NCI-H345 treated with DMSO at 0.1 percent for 48 hours (cell line): ENCODE measurements at regions not wholly inside any gene's neighbourhood (a gene's known extent, or its start where the extent isn't known, plus 50 kb on each side); places are given as distances from the start of the nearest gene placed in this dataset.
"Not testable (repeated sequence)": the region's sequence is repeated elsewhere in the genome, so short reads cannot be mapped to it uniquely, and the experiment has no call there.

Source experiments
- DNase-seq: peaks from one replicate; lab custom pipeline; 2025; ENCODE audit not compliant: unreplicated experiment; lab: John Stamatoyannopoulos, UW

DNA sequence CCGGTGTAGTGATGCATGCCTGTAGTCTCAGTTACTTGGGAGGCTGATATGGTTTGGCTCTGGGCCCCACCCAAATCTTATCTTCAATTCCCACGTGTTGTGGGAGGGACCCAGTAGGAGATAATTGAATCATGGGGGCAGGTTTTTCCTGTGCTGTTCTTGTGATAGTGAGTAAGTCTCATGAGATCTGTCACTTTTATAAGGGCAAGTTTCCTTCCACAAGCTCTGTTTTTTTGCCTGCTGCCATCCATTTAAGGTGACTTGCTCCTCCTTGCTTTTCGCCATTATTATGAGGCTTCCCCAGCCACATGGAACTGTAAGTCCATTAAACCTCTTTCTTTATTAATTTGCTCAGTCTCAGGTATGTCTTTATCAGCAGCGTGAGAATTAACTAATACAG is 566.7 kb upstream of the NECTIN3 start:
- no peak for DNase-seq

DNA sequence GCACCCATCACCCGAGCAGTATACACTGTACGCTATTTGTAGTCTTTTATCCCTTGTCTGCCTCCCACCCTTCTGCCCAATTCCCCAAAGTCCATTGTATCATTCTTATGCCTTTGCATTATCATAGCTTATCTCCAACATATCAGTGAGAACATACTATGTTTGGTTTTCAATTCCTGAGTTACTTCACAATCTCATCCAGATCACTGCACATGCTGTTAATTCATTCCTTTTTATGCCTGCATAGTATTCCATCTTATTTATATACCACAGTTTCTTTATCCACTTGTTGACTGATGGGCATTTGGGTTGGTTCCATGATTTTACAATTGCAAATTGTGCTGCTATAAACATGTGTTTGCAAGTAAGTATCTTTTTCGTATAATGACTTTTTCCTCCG is 564.7 kb upstream of the NECTIN3 start:
- no peak for DNase-seq

DNA sequence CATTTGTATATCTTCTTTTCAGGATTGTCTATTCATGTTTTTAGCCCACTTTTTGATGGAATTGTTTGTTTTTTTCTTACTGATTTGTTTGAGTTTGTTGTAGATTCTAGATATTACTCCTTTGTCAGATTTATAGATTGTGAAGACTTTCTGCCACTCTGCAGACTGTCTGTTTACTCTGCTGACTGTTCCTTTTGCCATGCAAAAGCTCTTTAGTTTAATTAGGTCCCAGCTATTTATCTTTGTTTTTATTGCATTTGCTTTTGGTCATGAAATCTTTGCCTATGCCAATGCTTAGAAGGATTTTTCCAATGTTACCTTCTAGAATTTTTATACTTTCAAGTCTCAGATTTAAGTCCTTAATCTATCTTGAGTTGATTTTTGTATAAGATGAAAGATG is 564.0 kb upstream of the NECTIN3 start:
- not testable (repeated sequence) for DNase-seq

DNA sequence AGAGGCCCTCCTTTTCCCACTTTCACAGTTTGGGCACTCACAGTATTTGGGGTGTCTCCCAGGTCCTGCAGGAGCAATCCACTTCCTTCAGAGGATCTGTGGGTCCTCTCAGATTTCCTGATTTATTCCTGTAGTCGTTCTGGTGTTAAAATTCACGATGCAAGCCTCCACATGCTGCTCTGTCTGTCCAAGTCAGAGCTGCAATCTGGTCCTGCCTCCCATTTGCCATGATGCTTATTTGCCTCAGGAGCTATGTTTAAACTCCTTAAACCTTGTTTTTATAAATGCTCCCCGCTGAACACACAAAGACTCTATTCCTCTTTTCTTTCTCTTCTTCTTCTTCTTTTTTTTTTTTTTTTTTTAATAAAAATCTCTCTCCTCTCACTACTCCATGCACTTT is 558.7 kb upstream of the NECTIN3 start:
- DNase-seq, result no peak

DNA sequence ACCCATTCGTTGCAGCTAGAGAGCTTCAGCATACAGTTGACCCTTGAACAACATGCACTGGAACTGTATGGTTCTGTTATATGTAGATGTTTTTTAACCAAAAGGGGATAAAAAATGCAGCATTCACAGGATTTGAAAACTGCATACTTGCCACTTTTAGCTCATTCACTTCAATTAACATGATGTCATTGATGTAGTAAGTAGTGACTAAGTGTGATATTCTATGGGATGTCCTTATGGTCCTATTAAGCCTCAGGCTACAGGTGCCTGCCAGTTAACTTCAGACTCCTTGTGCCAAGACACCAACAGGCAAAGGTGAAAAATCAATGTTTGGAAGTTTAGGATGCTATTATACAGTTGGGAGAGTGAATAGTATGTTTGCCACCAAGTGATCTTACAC is 553.6 kb upstream of the NECTIN3 start:
- DNase-seq, result no peak

DNA sequence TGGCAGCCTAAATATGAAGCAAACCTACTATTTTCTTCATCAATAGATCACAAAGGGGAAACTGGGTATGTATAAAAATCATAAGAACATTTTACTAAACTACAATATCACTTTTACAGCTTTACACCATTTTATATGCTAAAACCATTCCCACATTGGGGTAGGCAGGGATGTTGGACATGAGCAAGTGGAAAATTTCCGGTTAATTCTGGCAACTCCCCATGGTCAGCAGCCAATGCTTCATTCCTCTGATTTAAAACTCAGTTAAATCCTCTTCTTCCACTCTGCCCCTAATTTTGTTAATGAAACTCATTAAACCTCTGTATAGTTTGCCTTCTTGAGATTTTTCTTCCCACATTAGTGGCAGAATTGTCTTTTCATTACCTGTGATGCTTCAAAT is 552.5 kb upstream of the NECTIN3 start:
- no peak for DNase-seq

DNA sequence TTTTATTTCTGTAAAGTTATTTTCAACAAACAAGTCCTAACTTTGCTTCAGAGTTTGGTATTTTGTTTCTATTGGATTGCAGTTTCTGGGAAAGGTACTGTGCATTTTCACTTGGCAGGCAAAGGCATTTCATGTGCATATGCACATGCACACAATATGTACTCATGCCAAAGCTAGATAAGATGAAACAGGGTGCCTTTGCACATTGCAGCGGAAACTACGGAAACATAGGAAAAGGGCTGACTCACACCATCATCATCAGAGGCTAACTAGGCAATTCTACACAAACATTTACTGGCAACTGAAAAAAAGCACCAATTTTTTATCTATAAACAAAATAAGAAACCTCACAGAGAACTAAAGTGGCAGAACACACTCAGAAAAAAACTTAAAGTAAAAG is 550.6 kb upstream of the NECTIN3 start:
- DNase-seq, result no peak

DNA sequence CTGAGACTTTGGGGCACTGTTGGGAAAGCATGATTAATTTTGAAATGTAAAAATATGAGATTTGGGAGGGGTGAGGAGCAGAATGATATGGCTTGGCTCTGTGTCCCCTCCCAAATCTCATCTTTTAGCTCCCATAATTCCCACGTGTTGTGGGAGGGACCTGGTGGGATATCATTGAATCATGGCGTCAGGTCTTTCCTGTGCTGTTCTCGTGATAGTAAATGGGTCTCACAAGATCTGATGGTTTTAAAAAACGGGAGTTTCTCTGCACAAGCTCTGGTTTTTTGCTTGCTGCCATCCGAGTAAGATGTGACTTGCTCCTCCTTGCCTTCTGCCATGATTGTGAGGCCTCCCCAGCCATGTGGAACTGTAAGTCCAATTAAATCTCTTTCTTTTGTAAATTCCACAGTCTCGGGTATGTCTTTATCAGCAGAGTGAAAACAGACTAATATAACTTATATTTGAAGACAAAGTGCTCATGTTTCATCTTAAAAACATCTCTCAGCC is 546.0 kb upstream of the NECTIN3 start:
- not testable (repeated sequence) for DNase-seq

DNA sequence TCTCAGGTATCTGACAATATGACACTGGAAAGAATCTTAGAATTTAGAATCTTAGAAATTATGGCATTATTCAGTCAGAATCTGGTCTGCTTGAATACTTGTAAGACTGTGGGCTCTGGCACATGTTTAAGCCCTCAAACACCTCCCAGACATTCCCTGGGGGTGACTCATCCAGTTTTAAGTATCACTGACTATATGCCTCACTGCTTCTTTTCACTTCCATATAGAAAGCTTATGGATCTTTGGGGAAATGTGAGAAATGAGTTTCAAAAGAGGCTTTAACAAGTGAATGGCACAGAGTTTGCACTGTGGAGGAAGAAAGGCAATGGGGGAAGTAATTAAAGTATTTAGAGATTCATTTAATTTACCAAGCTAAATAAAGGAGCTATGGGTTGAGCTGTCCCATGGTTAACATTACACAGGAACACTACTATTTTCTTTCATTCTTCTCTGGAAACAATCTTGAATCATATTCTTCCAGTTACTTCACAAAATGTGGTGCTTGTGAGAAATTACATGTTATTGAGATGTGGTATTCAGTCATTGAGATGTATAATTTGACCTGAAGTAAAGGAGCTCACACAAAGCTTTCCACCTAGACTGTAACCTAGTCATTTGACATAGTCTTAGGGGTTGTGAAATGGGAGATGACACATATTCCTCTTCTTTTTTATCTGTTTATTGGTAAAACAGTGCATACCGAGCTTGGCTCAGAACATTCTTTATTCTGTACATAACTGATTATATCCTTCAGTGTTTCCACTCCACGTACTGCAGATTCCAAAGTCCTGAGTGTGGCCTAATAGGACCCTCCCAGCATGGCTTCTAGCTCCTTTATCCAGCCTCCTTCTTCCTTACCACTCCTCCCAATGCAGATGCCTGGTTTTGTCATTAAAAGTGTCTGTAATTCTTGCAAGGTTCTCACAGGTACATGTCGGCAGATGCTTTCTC is 544.6 kb upstream of the NECTIN3 start:
- DNase-seq, result no peak

DNA sequence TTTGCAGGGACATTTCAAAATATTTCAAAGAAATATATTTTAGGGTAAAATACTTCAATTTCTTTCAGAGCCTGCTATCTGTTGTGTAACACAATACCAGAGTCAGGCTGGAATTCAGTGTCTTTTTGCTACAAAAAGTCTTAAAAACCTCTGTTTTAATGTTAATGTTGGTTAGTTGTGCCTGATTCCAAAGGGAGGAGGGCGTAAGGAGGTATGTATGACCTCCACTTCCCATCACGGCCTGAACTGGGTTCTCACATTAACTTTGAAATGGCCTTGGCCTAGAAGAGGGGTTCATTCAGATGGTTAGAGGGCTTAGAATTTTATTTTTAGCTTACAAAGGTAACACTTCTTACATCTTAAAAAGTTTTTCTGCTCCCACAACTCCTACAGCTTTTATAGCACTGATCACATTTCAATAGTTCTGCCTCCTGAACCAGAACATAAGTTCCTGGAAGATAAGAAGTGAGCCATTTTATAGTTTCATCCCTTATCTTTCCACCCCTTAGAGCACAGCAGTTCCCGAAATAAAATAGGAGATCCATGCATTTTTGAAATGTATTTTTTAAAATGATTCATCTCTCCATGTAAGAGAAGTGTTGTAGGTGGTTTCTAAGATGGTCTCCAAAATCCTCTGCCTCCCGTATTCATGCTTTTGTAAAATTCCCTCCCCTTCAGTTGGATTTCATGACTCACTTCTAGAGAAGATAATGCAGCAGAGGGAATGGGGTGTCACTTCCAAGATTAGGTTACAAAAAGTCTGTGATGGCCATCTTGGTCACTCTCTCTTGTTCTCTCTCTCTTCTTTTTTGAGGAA is 543.1 kb upstream of the NECTIN3 start:
- DNase-seq, result no peak

DNA sequence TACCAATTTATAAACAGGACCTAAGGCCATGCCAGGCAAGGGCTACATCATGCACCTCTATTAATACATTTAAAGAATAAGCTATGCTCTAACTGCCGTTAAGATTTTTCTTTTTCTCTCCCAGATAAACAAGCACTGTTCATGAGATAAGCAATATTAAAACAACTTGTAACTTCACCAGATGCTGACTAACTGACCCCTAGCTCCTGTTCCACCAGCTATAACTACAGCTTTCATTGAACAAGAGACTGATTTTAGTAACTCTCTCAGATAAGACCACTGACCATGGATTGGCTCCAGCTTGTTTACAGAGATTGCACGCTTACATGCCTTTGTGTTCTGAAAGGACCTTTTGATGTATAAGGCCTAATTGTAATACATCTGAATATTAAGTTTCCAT is 540.7 kb upstream of the NECTIN3 start:
- no peak for DNase-seq

DNA sequence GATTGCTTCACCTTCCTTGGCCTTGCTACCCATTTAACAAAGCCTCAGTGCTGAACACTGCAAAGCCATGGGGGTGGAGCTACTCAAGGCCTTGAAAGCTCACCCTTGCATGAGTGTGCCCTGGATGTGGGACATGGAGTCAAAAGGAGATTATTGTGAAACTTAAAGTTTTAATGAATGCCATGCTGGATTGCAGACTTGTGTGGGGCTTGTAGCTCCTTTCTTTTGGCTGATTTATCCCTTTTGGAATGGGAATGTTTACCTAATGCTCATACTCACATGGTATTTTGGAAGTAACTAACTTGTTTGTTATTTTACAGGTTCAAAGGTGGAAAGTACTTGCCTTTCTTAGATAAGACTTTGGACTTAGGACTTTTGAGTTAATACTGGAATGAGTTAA is 538.5 kb upstream of the NECTIN3 start:
- DNase-seq, result no peak

DNA sequence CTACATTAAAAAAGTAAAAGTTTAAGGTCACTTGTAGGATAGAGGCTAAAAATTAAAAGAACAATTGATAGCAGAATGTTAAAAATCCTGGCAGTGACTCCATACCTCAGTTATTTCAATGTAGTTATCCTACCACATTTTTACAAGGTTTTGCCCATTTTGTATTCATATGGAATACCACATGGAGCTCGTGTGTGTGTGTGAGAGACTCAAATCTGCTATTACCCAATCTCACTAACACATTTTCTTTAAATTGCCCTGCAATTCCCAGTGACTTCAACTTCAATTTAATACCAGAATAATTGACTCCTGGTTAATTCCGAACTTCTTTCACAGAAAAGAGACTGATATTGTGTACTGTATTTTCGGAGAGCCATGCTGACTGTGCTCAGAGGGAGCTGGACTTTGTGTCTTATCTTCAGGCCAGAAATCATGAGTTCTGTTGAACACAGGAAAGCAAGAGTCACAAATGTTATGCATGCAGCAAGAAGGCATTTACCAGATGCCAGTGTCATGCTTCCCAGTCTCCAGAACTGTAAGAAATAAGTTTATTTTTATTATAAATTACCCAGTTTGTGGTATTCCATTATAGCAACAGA is 529.0 kb upstream of the NECTIN3 start:
- no peak for DNase-seq

DNA sequence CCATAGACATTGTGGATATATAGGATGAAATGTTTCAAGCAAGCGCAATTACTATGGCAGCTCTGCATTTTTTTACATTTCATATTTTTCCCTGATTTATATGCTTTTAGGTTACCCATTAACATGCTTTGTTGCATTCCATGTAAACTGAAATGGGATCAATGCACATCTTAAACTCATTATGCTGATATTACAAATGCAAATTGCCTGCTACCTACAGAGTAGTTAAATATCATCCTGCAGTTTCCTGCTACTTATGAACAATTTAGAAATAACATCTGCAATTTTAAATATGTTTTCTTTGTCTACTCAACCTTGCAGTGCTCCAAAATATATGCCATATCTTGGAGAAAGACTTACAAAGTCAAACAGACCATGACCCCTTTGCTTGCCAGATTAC is 526.9 kb upstream of the NECTIN3 start:
- no peak for DNase-seq

DNA sequence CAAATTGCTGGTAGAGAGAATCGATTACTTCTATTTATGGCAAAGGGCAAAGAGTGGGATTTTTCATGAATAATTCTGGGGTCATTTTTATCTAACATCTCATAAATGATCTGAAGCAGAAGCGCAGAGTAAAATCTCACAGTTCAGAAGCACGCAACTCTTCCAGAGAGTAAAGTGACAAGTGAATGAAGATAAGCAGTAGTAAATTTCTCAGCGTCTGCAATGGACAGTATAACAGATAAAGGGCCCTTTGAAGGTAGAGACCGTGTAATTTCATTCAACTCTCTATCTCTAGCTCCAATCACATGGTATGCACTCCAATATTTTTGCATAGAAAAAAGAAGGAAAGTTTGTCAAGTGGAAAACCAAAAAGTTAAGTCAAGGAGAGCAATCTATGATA is 521.1 kb upstream of the NECTIN3 start:
- no peak for DNase-seq

DNA sequence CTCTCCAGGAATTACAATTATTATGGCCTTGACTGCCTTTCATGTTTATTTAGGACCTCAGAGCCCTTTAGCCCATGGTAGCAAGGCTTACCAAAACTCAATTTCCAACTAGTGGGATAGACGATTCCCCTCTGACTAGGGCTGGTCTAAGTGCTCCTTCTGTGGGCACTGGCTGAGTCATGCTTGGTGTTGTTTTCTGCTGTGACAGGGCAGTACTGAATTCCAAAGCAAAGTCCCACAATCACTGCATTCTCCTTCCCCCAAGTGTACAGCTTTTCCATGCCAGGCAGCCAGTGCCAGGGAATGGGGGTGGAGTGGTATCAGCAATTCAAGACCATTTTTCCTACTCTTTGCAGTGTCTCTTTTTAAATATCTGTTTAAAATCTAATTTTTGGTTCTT is 509.0 kb upstream of the NECTIN3 start:
- DNase-seq, result no peak

DNA sequence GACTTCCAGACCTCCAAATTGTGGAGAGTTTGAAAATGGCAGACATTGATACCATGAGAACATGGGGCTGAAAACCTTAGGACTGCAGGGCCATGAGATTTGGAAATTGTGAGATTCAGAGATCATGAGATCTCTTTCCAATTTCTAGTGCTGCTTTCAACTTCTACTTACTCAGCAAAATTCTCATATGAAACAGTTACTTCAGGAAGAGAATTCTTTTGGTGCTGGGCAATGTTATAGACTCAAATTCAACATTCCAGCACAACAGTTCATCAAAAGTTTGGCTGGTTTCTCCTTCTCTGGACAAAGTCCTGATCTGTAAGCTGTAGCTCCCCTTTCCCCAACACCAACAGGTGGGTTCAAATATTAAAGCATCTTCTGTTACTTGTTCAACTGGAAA is 506.9 kb upstream of the NECTIN3 start:
- DNase-seq, result no peak

DNA sequence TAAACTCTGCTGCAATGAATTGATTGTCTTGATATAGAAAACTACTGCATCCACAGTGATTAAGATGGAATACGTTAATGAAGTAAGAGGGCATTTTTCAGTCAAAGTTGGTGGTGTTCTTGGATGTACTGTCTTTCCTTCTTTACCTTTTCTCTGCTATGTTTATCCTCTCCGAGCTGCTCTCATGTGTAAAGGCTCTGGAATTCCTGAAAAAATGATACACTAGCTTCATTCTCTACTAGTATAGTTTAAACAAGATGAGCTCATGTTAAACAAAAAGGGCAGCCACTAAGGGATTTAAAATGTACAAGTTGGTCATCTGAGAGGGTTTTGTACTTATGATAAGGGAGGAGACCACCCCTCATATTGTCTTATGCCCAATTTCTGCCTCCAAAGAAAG is 504.6 kb upstream of the NECTIN3 start:
- no peak for DNase-seq

DNA sequence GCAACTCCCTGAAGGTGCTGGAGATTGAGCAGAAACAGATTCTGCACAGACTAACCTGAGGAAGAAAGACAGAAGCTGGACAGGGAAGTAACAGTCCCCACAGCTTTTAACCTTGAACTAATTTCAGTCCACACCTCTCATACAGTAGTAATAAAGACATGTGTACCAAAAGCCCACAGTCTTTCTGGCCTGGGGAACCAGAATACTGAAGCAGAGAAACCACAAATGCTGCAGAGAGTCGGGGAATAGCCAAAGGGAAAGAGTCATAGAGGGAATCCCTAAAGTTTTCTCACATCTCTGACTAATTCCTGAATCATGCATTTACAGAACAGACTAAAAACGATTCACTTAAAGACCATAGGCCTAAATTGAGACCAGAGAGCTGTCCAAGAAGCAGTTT is 503.4 kb upstream of the NECTIN3 start:
- no peak for DNase-seq

DNA sequence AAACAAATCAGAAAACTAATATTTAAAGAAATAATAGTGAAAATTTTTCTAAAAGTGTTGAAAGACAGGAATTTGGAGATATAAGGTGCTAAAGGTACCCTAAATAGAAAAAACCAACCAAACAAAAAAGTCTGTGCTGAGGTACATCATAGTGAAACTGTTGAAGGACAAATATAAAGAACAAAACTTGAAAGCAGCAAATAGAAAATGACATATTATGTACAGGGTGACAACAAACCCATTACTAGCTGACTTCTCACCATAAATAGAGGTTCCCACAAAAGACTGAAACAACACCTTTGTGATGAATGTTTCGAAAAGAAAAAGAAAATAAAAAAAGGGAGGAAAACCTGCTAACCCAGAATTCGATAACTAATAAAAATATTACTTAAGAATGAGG is 502.5 kb upstream of the NECTIN3 start:
- DNase-seq, result no peak

DNA sequence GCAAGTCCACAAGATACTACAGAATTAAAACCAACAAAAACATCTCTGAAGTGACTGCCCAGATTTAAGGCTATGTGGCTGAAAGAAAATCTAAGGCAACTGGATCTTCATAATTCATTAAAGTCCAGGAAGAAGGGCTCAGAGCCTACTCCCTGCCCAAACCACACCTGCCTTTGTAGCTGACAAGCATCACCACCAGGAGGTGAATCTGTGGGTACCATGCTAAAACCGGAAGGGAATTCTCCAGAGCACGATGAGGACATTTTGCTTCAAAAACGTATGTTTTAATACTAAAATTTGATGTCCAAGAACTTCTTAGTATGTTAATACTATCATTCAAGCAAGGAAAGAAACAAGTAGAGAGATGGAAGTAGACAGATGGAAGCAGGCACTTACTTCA is 495.9 kb upstream of the NECTIN3 start:
- DNase-seq, result no peak

DNA sequence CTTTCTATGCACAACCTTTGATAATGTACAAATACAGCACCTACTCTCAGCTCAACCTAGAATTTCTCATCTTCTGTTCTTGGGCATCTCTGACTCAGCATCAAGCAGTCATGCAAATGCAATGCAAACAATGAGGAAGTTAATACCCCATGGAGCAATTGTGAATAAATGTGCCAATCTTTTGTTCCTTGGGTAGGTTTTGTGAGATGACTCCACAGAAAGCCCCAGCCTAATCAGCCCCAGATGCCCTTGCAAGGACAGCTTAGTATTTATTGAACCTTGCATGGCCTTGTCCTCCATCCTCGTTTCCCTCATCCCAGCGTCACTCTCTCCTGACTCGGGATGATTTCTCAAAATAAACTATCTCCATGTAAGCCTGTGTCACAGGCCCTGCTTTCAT is 494.7 kb upstream of the NECTIN3 start:
- no peak for DNase-seq
